ENCODE measurements at regions not wholly inside any gene's neighbourhood (a gene's known extent, or its start where the extent isn't known, plus 50 kb on each side); places are given as distances from the start of the nearest gene placed in this dataset.

DNA sequence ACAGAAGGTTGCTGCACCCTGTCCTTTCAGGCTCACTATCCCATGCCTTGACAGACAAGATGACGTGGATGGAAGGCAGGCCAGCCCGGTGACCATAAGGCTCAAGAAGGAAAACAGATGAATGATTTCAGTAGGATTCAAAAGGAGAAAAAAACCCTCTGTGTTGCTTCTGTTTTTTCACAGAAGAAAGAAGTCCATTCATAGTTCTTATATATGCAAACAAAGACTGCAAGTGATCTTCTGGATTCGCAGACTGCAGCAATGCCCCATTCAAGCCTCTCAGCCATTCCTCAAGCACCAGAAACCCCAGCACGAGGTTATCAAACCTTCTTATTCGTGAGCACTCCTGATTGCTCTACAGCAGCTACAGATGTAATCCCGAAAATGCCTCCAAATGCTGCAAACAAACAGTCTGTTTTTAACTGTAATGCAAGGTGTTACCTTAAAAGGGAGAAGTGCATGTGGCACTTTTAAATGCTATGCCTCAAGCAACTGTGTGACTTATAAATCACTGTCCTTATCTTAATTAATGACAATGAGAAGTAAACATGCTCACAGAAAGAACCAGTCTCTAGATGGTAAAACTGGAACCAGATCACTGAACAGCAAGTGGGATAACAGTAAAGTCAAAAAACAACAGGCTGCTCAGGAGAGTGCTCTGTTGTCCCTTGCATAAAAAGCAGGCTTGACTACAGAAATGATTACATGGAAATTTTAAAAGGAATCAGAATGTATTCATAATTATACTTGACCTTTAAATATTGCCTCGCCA is 173.9 kb downstream of the HHIPL2 start (continued):
- TF ChIP-seq KDM4A (IDR thresholded peaks at IDR 0.05; ENCODE audit: low read depth, low read length, severe bottlenecking) (no peak), NANOG (IDR thresholded peaks at IDR 0.05; ENCODE audit: insufficient read depth, low read depth, low read length, poor library complexity, severe bottlenecking) (no peak), KDM1A (IDR thresholded peaks at IDR 0.05; ENCODE audit: borderline replicate concordance, low read length) (no peak)
- TF ChIP-seq, protein P1, sequence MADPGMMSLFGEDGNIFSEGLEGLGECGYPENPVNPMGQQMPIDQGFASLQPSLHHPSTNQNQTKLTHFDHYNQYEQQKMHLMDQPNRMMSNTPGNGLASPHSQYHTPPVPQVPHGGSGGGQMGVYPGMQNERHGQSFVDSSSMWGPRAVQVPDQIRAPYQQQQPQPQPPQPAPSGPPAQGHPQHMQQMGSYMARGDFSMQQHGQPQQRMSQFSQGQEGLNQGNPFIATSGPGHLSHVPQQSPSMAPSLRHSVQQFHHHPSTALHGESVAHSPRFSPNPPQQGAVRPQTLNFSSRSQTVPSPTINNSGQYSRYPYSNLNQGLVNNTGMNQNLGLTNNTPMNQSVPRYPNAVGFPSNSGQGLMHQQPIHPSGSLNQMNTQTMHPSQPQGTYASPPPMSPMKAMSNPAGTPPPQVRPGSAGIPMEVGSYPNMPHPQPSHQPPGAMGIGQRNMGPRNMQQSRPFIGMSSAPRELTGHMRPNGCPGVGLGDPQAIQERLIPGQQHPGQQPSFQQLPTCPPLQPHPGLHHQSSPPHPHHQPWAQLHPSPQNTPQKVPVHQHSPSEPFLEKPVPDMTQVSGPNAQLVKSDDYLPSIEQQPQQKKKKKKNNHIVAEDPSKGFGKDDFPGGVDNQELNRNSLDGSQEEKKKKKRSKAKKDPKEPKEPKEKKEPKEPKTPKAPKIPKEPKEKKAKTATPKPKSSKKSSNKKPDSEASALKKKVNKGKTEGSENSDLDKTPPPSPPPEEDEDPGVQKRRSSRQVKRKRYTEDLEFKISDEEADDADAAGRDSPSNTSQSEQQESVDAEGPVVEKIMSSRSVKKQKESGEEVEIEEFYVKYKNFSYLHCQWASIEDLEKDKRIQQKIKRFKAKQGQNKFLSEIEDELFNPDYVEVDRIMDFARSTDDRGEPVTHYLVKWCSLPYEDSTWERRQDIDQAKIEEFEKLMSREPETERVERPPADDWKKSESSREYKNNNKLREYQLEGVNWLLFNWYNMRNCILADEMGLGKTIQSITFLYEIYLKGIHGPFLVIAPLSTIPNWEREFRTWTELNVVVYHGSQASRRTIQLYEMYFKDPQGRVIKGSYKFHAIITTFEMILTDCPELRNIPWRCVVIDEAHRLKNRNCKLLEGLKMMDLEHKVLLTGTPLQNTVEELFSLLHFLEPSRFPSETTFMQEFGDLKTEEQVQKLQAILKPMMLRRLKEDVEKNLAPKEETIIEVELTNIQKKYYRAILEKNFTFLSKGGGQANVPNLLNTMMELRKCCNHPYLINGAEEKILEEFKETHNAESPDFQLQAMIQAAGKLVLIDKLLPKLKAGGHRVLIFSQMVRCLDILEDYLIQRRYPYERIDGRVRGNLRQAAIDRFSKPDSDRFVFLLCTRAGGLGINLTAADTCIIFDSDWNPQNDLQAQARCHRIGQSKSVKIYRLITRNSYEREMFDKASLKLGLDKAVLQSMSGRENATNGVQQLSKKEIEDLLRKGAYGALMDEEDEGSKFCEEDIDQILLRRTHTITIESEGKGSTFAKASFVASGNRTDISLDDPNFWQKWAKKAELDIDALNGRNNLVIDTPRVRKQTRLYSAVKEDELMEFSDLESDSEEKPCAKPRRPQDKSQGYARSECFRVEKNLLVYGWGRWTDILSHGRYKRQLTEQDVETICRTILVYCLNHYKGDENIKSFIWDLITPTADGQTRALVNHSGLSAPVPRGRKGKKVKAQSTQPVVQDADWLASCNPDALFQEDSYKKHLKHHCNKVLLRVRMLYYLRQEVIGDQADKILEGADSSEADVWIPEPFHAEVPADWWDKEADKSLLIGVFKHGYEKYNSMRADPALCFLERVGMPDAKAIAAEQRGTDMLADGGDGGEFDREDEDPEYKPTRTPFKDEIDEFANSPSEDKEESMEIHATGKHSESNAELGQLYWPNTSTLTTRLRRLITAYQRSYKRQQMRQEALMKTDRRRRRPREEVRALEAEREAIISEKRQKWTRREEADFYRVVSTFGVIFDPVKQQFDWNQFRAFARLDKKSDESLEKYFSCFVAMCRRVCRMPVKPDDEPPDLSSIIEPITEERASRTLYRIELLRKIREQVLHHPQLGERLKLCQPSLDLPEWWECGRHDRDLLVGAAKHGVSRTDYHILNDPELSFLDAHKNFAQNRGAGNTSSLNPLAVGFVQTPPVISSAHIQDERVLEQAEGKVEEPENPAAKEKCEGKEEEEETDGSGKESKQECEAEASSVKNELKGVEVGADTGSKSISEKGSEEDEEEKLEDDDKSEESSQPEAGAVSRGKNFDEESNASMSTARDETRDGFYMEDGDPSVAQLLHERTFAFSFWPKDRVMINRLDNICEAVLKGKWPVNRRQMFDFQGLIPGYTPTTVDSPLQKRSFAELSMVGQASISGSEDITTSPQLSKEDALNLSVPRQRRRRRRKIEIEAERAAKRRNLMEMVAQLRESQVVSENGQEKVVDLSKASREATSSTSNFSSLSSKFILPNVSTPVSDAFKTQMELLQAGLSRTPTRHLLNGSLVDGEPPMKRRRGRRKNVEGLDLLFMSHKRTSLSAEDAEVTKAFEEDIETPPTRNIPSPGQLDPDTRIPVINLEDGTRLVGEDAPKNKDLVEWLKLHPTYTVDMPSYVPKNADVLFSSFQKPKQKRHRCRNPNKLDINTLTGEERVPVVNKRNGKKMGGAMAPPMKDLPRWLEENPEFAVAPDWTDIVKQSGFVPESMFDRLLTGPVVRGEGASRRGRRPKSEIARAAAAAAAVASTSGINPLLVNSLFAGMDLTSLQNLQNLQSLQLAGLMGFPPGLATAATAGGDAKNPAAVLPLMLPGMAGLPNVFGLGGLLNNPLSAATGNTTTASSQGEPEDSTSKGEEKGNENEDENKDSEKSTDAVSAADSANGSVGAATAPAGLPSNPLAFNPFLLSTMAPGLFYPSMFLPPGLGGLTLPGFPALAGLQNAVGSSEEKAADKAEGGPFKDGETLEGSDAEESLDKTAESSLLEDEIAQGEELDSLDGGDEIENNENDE (IDR thresholded peaks at IDR 0.05; ENCODE audit: insufficient replicate concordance, low read length), result no peak

Measured in H1 (cell line).